Breast epithelium (tissue), 4 donors: ENCODE measurements at regions not wholly inside any gene's neighbourhood (a gene's known extent, or its start where the extent isn't known, plus 50 kb on each side); places are given as distances from the start of the nearest gene placed in this dataset.
A peak's percentile ranks its signal among the peaks of the same experiment; 100 is the strongest.

Experiments
- DNase-seq, 2 donors: peaks; one replicate each; pipeline ENCODE4 v3.0.0-alpha.2; 2019; ENCODE audit warnings: low spot score in 2 of 2
- H3K27ac ChIP-seq, 2 donors: fragments of 200-600 bp; sonication (generic) in 1 of 2; one replicate each; pipeline ENCODE4 v1.5.1; 2016 to 2019; ENCODE audit warnings: mild to moderate bottlenecking in 1 of 2
- H3K27me3 ChIP-seq, 2 donors: fragments of 200-600 bp; sonication (generic) in 1 of 2; one replicate each; pipeline versions ENCODE4 v1.5.1 to v1.6.0; 2017 to 2019; ENCODE audit warnings: control low read depth in 1 of 2, mild to moderate bottlenecking in 1 of 2
- H3K36me3 ChIP-seq: fragments of 200-600 bp; one replicate; pipeline ENCODE4 v1.5.1; 2019
- H3K4me1 ChIP-seq, 2 donors: fragments of 200-600 bp; sonication (generic); one replicate each; pipeline ENCODE4 v1.5.1; 2016 to 2019; ENCODE audit warnings: control low read depth in 1 of 2
- H3K4me3 ChIP-seq, 3 donors: fragments of 200-600 bp; sonication (generic); 1 replicate in 2 of 3; 2 replicates in 1 of 3; pipeline ENCODE4 v1.5.1; 2016 to 2019; ENCODE audit warnings: mild to moderate bottlenecking in 3 of 3, moderate library complexity in 2 of 3
- H3K9me3 ChIP-seq, 2 donors: fragments of 200-600 bp; sonication (generic) in 1 of 2; one replicate each; pipeline ENCODE4 v1.5.1; 2016 to 2019; ENCODE audit warnings: control low read depth in 1 of 2
- CTCF ChIP-seq, 3 donors: fragments of 450-650 bp; IDR thresholded peaks; one replicate each; pipeline ENCODE4 v1.5.1; 2016 to 2017; ENCODE audit warnings: antibody characterized with exemption in 3 of 3, mild to moderate bottlenecking in 3 of 3, moderate library complexity in 3 of 3
- POLR2A ChIP-seq: fragments of 450-650 bp; IDR thresholded peaks from one replicate; pipeline ENCODE4 v1.6.1; 2016; ENCODE audit warnings: antibody characterized with exemption, mild to moderate bottlenecking, moderate library complexity
- POLR2AphosphoS5 ChIP-seq, 3 donors: sonication (generic); formaldehyde crosslinking; IDR thresholded peaks; one replicate each; pipeline ENCODE4 v1.6.1; 2017; ENCODE audit warnings: antibody characterized with exemption in 3 of 3
- intact Hi-C: fragments of 100-400 bp; cut with DNase I; formaldehyde crosslinking; loops from one replicate; pipeline ENCODE4 v1.15.1; 2023; ENCODE audit warnings: low total_unique reads

- Histone ChIP-seq H3K36me3 (no peaks in the 10 kb centered on the region), H3K27me3 (no peaks in the 10 kb centered on the region), H3K9me3 (no peaks in the 10 kb centered on the region), H3K4me3 (no peak overlapping the region), H3K4me1 (no peaks in the 10 kb centered on the region), H3K27ac (no peak overlapping the region)
- TF ChIP-seq POLR2A: no peak
- TF ChIP-seq CTCF (IDR thresholded peaks at IDR 0.05): no peak
- TF ChIP-seq POLR2AphosphoS5 (IDR thresholded peaks at IDR 0.05): no peak
- no peak for DNase-seq
- intact Hi-C loops: no loop called here
Measured at GRCh38 chr10:57699944-57700343, 567.8 kb downstream of the IPMK start.

DNA sequence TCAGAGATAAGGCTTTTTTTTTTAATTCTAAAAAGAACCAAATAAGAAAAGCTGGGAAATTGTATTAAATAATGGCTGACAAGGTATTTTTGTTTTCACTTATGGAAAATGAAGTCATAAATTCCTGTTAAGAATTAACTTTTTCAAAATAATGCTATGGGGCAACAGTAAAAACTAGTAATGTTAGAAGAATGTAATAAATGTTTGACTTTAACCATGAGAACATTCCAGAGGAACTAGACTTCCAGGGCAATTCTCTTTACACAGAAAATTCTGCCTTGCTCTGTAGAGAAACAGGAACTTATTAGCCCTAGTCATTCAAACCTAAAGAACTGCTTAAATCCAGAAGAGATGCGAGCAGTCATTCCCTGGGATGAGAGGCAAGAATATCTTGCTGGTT, 571.1 kb downstream of the IPMK start:
- Histone ChIP-seq H3K4me1 (no peaks in the 10 kb centered on the region), H3K4me3 (no peak overlapping the region), H3K27me3 (no peaks in the 10 kb centered on the region), H3K36me3 (no peaks in the 10 kb centered on the region), H3K27ac (peak overlapping the region in 1 of 2 donors; percentile 34), H3K9me3 (no peaks in the 10 kb centered on the region)
- intact Hi-C loops: no loop called here
- TF ChIP-seq CTCF (IDR thresholded peaks at IDR 0.05) (no peak), POLR2AphosphoS5 (IDR thresholded peaks at IDR 0.05) (no peak), POLR2A (no peak)
- DNase-seq: no peak

- H3K27ac ChIP-seq: no peak overlapping the region
- DNase-seq: no peak
- H3K36me3 ChIP-seq: no peaks in the 10 kb centered on the region
- H3K27me3 ChIP-seq: no peaks in the 10 kb centered on the region
- intact Hi-C loops: no loop called here
- no peak overlapping the region for H3K4me3 ChIP-seq
- no peaks in the 10 kb centered on the region for H3K4me1 ChIP-seq
- H3K9me3 ChIP-seq: no peaks in the 10 kb centered on the region
- TF ChIP-seq CTCF (IDR thresholded peaks at IDR 0.05) (no peak), POLR2AphosphoS5 (IDR thresholded peaks at IDR 0.05) (no peak), POLR2A (no peak)
Measured at GRCh38 chr10:57694956-57695608, 572.6 kb downstream of the IPMK start.

DNA sequence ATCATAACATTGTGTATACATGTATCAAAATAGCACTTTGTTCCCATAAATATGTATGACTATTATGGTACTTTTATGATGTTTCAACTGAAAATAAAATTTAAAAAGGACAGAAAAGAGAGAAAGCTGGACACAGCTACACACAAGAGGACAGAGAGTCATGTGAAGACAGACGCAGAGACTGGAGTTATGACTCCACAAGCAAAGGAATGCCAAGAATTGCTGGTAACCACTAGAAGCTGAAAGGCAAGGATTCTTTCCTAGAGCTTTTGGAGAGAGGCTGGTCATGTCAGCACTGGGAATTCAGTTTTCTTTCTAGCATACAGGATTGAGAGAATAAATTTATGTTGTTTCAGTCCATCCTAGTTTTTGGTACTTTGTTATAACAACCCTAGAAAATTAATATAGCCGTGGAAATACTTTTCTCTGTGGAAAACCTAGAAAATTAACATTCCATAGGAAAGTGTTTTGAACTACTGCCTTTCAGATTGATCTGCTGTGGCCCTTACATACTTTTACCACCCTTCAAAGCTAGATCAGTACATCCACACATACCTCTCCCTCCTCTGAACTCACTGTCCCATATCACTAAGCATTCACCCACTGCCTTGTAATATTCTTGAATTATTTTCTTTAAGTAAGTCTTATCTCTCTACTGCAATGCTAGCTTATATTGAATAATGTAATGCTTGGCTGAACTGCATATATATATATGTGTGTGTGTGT, 575.3 kb downstream of the IPMK start:
- no peaks in the 10 kb centered on the region for H3K36me3 ChIP-seq
- no peaks in the 10 kb centered on the region for H3K27me3 ChIP-seq
- TF ChIP-seq CTCF (IDR thresholded peaks at IDR 0.05): no peak
- TF ChIP-seq POLR2AphosphoS5 (IDR thresholded peaks at IDR 0.05): no peak
- TF ChIP-seq POLR2A: no peak
- H3K4me3 ChIP-seq: no peak overlapping the region
- no peaks in the 10 kb centered on the region for H3K9me3 ChIP-seq
- DNase-seq: peak in 1 of 2 donors; percentile 18
- no peaks in the 10 kb centered on the region for H3K4me1 ChIP-seq
- peak overlapping the region in 1 of 2 donors; percentile 16 for H3K27ac ChIP-seq
- intact Hi-C loops: no loop called here

DNA sequence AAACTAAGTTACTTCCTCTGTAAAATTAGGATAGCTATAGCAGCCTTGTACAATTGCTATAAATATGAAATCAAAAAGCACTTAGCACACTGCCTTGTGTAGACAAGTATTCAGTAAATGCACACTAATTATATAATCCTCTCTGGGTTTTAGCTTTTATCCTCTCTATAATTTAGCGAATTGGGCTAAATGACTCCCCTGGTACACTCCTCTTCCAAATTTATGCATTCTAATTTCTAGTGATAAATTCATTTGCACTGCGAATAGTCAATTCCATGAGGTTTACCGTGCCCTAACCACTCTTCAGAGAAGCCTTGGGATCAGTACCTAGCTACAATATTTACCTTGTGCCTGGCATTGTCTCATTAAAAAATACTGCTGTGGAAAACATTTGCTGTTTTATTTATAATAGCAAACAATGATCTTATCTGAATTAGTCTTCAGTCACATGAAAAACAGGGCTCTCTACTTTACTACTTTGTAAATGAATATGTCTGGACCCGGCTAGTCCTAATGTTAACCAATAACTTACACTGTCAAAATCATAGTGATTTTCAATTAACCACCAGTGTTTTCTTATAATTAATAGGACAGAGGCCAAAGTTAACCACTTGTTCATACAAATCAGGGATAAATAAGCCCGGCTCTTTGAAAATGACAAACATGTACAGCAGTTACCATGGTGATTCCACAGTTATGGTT, 577.9 kb downstream of the IPMK start:
- H3K9me3 ChIP-seq: no peaks in the 10 kb centered on the region
- DNase-seq: no peak
- no peak overlapping the region for H3K4me3 ChIP-seq
- no peak for TF ChIP-seq POLR2AphosphoS5 (IDR thresholded peaks at IDR 0.05)
- TF ChIP-seq CTCF (IDR thresholded peaks at IDR 0.05): no peak
- no peak for TF ChIP-seq POLR2A
- H3K27me3 ChIP-seq: no peaks in the 10 kb centered on the region
- H3K27ac ChIP-seq: no peak overlapping the region
- H3K4me1 ChIP-seq: no peaks in the 10 kb centered on the region
- no peaks in the 10 kb centered on the region for H3K36me3 ChIP-seq
- intact Hi-C loops: no loop called here
